GM18951 (cell line): ENCODE measurements at regions not wholly inside any gene's neighbourhood (a gene's known extent, or its start where the extent isn't known, plus 50 kb on each side); places are given as distances from the start of the nearest gene placed in this dataset.

Experiments
- POLR2A ChIP-seq: IDR thresholded peaks from 4 replicates; pipeline ENCODE4 v1.6.1; 2011; ENCODE audit warnings: mild to moderate bottlenecking; ENCODE audit not compliant: insufficient read length, insufficient read depth; ENCODE audit errors: extremely low read depth
- in situ Hi-C: fragments of 300-500 bp; cut with MboI; formaldehyde crosslinking; loops from one replicate; pipeline ENCODE4 v1.12.0; 2022; ENCODE audit warnings: low sequenced_read_pairs, mixed read lengths, inconsistent platforms; ENCODE audit not compliant: unreplicated experiment

- in situ Hi-C loops: no loop called here
- TF ChIP-seq POLR2A: no peak
These were observed 1255.6 kb downstream of the DIAPH3 start for GRCh38 chr13:58908019-58908679.

- in situ Hi-C loops: no loop called here
- TF ChIP-seq POLR2A: no peak
These were observed 1244.2 kb downstream of the DIAPH3 start for GRCh38 chr13:58919551-58919950.

GRCh38 chr13:58921129-58921528 lies 1242.6 kb downstream of the DIAPH3 start:
- no peak for TF ChIP-seq POLR2A
- in situ Hi-C loops: no loop called here

GRCh38 chr13:58926858-58927257 lies 1236.9 kb downstream of the DIAPH3 start:
- in situ Hi-C loops: no loop called here
- no peak for TF ChIP-seq POLR2A

- no peak for TF ChIP-seq POLR2A
- in situ Hi-C loops: no loop called here
These were observed 1230.3 kb downstream of the DIAPH3 start for GRCh38 chr13:58933475-58933874.

GRCh38 chr13:58935689-58936088 lies 1228.0 kb downstream of the DIAPH3 start:
- in situ Hi-C loops: no loop called here
- no peak for TF ChIP-seq POLR2A

DNA sequence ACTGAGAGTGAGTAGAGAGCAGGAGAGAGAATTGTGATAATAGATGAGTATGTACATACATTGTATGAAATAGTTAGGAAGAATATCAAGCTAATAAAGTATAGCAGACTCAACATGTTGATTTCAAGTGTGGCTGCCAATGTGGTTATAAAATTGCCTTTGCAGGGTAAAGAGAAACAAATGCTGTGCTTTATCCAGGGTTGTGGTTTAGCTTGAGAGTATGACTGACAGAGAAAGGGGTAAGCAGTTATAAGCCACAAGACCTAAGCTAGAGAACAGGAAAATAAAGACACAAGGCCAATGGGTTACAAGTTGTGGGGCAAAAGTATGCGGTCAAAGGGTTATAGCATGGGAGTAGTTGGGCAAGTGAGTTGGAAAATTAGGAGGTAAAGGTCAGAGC lies 1217.5 kb downstream of the DIAPH3 start:
- in situ Hi-C loops: no loop called here
- no peak for TF ChIP-seq POLR2A

GRCh38 chr13:58949646-58950045 lies 1214.1 kb downstream of the DIAPH3 start:
- no peak for TF ChIP-seq POLR2A
- in situ Hi-C loops: loop anchor here (25.0 kb wide), 1 partner anchor 1312 kb away; the partner anchor contains the start of gene PCDH17

DNA sequence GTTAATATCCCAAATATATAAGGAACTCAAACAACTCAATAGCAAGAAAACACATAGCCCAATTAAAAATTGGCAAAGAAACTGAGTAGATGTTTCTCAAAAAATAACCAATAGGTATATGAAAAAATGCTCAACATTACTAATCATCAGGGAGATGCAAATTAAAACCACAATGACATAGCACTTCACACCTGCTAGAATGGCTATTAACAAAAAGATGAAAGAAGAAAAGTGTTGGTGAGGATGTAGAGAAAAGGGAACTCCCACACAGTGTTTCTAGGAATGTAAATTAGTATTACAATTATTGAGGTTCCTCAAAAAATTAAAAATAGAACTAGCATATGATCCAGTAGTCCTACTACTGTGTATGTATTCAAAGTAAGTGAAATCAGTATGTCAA lies 1212.8 kb downstream of the DIAPH3 start:
- no peak for TF ChIP-seq POLR2A
- in situ Hi-C loops: loop anchor here (25.0 kb wide), 1 partner anchor 1314 kb away; the partner anchor contains the start of gene PCDH17

GRCh38 chr13:58953638-58954037 lies 1210.1 kb downstream of the DIAPH3 start:
- in situ Hi-C loops: loop anchor here (25.0 kb wide), 1 partner anchor 1316 kb away; the partner anchor contains the start of gene PCDH17
- no peak for TF ChIP-seq POLR2A

DNA sequence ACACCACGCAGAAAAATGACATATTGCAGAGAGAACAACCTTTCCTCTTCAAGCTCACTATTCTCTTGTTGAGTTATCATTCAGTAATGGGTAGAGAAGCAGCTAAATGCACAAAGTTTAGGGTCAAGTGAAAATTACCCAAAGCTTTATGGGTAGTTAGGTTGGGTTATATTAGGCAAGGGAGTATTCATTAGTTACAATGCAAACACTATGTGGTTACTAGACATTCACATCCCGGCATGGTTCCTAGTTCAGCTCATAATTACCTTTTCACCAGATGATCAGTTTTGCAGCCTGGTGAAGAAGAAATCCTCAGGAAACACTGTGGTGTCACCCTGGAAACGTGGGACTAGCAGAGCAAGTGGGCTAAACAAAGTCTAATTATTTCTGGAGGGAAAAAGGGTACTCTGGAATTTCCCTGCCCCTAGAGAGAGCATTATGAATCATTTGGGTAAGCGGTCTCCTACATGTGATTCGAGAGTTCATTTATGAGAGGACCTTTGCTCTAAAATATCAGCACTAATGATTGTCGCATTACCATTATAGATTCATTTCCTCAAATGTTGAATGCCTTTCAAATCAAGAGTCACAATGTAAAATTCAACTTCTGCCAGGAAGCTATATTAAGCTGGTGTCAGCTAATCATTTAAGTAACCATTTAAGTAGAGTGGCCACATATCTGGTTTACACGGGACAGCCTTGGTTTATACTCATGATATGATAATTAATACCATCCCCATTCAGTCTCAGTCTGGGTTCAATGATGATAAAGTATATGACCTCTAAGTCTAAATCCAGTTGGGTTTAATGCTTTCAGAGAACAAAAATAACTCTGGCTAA lies 1208.0 kb downstream of the DIAPH3 start:
- TF ChIP-seq POLR2A: no peak
- in situ Hi-C loops: loop anchor here (25.0 kb wide), 1 partner anchor 1318 kb away; the partner anchor contains the start of gene PCDH17

GRCh38 chr13:58958097-58958496 lies 1205.6 kb downstream of the DIAPH3 start:
- in situ Hi-C loops: loop anchor here (25.0 kb wide), 1 partner anchor 1321 kb away; the partner anchor contains the start of gene PCDH17

- in situ Hi-C loops: loop anchor here (25.0 kb wide), 1 partner anchor 1324 kb away; the partner anchor contains the start of gene PCDH17
- TF ChIP-seq POLR2A: no peak
These were observed 1202.8 kb downstream of the DIAPH3 start for GRCh38 chr13:58960888-58961287.

GRCh38 chr13:58963321-58963720 lies 1200.4 kb downstream of the DIAPH3 start:
- no peak for TF ChIP-seq POLR2A
- in situ Hi-C loops: loop anchor here (25.0 kb wide), 1 partner anchor 1326 kb away; the partner anchor contains the start of gene PCDH17

- in situ Hi-C loops: loop anchor here (25.0 kb wide), 1 partner anchor 1327 kb away; the partner anchor contains the start of gene PCDH17
- no peak for TF ChIP-seq POLR2A
These were observed 1199.7 kb downstream of the DIAPH3 start for GRCh38 chr13:58964048-58964447.
